Astrocyte (in vitro differentiated cells and primary cell): ENCODE measurements at regions not wholly inside any gene's neighbourhood (a gene's known extent, or its start where the extent isn't known, plus 50 kb on each side); places are given as distances from the start of the nearest gene placed in this dataset.

Experiments
- DNase-seq: peaks from one replicate; pipeline ENCODE4 v3.0.0-alpha.2; 2010; ENCODE audit warnings: low read depth
- FAIRE-seq: peaks from 2 replicates; lab custom pipeline; 2011; peaks lifted over from hg19 to GRCh38; lab: Jason Lieb, UNC
- H2AFZ ChIP-seq: 2 replicates; pipeline ENCODE4 v1.6.0; 2012; ENCODE audit warnings: low read depth, low read length, inconsistent platforms
- H3K27ac ChIP-seq: 2 replicates; pipeline ENCODE4 v1.5.1; 2011; ENCODE audit warnings: low read depth, low read length, inconsistent platforms
- H3K27me3 ChIP-seq: 2 replicates; pipeline ENCODE4 v1.6.0; 2011; ENCODE audit warnings: low read length, inconsistent platforms; ENCODE audit not compliant: insufficient read depth
- H3K36me3 ChIP-seq: 2 replicates; pipeline ENCODE4 v1.5.1; 2011; ENCODE audit warnings: low read length, inconsistent platforms; ENCODE audit not compliant: insufficient read depth
- H3K4me1 ChIP-seq: 2 replicates; pipeline ENCODE4 v1.5.1; 2011; ENCODE audit warnings: low read length, inconsistent platforms; ENCODE audit not compliant: insufficient read depth
- H3K4me2 ChIP-seq: 2 replicates; pipeline ENCODE4 v1.6.0; 2012; ENCODE audit warnings: low read length, inconsistent platforms
- H3K4me3 ChIP-seq: 2 replicates; pipeline ENCODE4 v1.5.1; 2011; ENCODE audit warnings: low read depth, mild to moderate bottlenecking, low read length, inconsistent platforms; ENCODE audit not compliant: insufficient read depth
- H3K79me2 ChIP-seq: 2 replicates; pipeline ENCODE4 v1.6.0; 2012; ENCODE audit warnings: mild to moderate bottlenecking, low read length, inconsistent platforms; ENCODE audit not compliant: insufficient read depth
- H3K9ac ChIP-seq: 2 replicates; pipeline ENCODE4 v1.6.0; 2012; ENCODE audit warnings: mild to moderate bottlenecking, low read length, inconsistent platforms
- H3K9me3 ChIP-seq: 2 replicates; pipeline ENCODE4 v1.5.1; 2012; ENCODE audit warnings: low read depth, mild to moderate bottlenecking, low read length, inconsistent platforms; ENCODE audit not compliant: insufficient read depth
- H4K20me1 ChIP-seq: 2 replicates; pipeline ENCODE4 v1.6.0; 2012; ENCODE audit warnings: low read length, inconsistent platforms; ENCODE audit not compliant: insufficient read depth
- H3K27ac Mint-ChIP-seq: one replicate; pipeline ENCODE4 v1.8.0; 2021; ENCODE audit warnings: mild to moderate bottlenecking, mixed read lengths; ENCODE audit not compliant: unreplicated experiment
- H3K27me3 Mint-ChIP-seq: one replicate; pipeline ENCODE4 v1.8.0; 2021; ENCODE audit warnings: low read depth, mixed read lengths; ENCODE audit not compliant: unreplicated experiment
- H3K36me3 Mint-ChIP-seq: one replicate; pipeline ENCODE4 v1.8.0; 2021; ENCODE audit warnings: low read depth, mixed read lengths; ENCODE audit not compliant: unreplicated experiment
- H3K4me1 Mint-ChIP-seq: one replicate; pipeline ENCODE4 v1.8.0; 2021; ENCODE audit warnings: low read depth, mixed read lengths; ENCODE audit not compliant: unreplicated experiment
- H3K4me3 Mint-ChIP-seq: one replicate; pipeline ENCODE4 v1.8.0; 2021; ENCODE audit warnings: mild to moderate bottlenecking, moderate library complexity, mixed read lengths; ENCODE audit not compliant: unreplicated experiment
- H3K9me3 Mint-ChIP-seq: one replicate; pipeline ENCODE4 v1.8.0; 2021; ENCODE audit warnings: mild to moderate bottlenecking, mixed read lengths; ENCODE audit not compliant: unreplicated experiment
- EZH2 ChIP-seq: IDR thresholded peaks from 2 replicates; pipeline ENCODE4 v1.6.1; 2012; ENCODE audit warnings: mild to moderate bottlenecking, low read length, inconsistent platforms; ENCODE audit not compliant: insufficient read depth
- TF ChIP-seq, protein P1 (sequence below): IDR thresholded peaks from 2 replicates; pipeline ENCODE4 v1.5.1; 2011; ENCODE audit warnings: low read depth, mild to moderate bottlenecking, inconsistent platforms, low read length, moderate library complexity; ENCODE audit not compliant: insufficient read depth

DNA sequence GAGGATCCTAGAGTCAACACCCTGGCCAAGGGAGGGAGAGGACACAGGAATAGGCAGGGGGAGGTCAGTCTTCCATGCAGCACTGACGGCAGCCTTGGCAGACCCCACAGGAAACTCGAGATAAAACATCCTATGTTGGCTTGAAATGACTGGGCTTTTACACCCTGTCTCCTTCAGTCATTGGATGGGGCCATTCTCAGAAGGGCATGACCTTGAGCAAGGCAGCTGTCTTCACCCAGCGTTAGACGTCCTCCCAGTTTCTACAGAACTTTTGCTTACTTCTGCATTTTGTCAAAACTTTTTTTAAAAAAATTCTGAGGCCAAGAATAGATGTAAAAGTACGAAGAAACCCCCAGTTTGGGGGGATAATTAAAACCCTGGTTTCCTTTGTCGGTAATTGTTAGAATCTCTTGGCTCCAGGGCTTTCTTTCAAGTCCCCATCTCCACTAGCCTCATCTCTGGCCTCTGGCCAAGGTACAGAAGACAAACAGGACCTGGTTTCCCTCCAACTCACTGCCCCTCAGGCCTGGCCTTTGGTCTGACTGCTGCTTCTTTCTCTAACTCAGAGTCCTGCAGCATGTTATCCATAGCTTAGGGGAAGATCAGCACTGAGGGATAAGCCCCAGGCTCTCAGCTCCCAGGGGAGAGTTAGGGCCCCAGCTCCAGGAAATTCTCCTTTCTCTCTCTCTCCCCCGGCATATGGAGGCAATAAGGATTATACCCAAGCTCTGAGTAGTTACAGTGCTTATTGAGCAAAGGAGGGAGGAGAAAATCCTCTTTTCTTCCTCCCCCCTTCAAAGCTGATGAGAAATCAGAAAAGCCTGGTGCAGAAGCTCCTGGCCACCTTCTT, 51.6 kb upstream of the KCND3 start:
- Mint-ChIP-seq H3K36me3 (no peaks in the 10 kb centered on the region), H3K27me3 (peaks cover 42% of the 10 kb centered on the region), H3K4me3 (no peak overlapping the region), H3K9me3 (peaks cover 4% of the 10 kb centered on the region), H3K4me1 (no peaks in the 10 kb centered on the region), H3K27ac (no peak overlapping the region)
- DNase-seq (no peak), FAIRE-seq (no peak)
- Histone ChIP-seq H3K4me1 (no peaks in the 10 kb centered on the region), H3K9me3 (no peaks in the 10 kb centered on the region), H3K4me2 (no peak overlapping the region), H3K27me3 (no peaks in the 10 kb centered on the region), H4K20me1 (no peaks in the 10 kb centered on the region), H2AFZ (no peak overlapping the region), H3K36me3 (no peaks in the 10 kb centered on the region), H3K27ac (no peak overlapping the region), H3K9ac (no peak overlapping the region), H3K79me2 (no peaks in the 10 kb centered on the region), H3K4me3 (no peak overlapping the region)
- TF ChIP-seq EZH2: no peak
- TF ChIP-seq, protein P1, sequence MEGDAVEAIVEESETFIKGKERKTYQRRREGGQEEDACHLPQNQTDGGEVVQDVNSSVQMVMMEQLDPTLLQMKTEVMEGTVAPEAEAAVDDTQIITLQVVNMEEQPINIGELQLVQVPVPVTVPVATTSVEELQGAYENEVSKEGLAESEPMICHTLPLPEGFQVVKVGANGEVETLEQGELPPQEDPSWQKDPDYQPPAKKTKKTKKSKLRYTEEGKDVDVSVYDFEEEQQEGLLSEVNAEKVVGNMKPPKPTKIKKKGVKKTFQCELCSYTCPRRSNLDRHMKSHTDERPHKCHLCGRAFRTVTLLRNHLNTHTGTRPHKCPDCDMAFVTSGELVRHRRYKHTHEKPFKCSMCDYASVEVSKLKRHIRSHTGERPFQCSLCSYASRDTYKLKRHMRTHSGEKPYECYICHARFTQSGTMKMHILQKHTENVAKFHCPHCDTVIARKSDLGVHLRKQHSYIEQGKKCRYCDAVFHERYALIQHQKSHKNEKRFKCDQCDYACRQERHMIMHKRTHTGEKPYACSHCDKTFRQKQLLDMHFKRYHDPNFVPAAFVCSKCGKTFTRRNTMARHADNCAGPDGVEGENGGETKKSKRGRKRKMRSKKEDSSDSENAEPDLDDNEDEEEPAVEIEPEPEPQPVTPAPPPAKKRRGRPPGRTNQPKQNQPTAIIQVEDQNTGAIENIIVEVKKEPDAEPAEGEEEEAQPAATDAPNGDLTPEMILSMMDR: no peak

DNA sequence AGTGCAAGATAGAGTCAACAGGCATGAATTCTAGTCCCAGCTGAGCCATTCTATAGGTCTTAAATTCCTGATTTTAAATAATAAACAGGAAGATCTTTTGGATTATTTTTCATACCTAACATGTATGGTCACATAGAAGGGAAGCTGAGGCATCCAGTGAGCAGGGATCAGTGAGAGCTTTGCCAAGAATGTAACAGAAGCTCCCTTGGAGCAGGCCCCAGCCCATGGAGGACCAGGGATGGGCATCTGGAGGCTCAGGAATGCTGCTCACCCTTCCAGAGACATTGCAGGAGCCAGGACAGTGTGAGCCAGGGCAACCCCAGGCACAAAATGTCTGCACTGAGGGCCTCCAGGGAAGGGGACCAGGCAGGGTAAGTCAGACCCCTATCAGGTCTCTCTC, 54.4 kb upstream of the KCND3 start:
- H3K9me3 Mint-ChIP-seq: peaks cover 2% of the 10 kb centered on the region

More for the DNA sequence above, 54.4 kb upstream of the KCND3 start:
- Mint-ChIP-seq H3K27me3 (peaks cover 47% of the 10 kb centered on the region), H3K4me1 (no peaks in the 10 kb centered on the region), H3K27ac (no peak overlapping the region), H3K4me3 (no peak overlapping the region), H3K36me3 (no peaks in the 10 kb centered on the region)
- no peaks in the 10 kb centered on the region for H4K20me1 ChIP-seq
- H3K9ac ChIP-seq: no peak overlapping the region
- TF ChIP-seq, protein P1: no peak
- no peak for TF ChIP-seq EZH2
- H3K4me1 ChIP-seq: no peaks in the 10 kb centered on the region
- FAIRE-seq: no peak
- no peak overlapping the region for H2AFZ ChIP-seq
- H3K36me3 ChIP-seq: no peaks in the 10 kb centered on the region
- H3K9me3 ChIP-seq: no peaks in the 10 kb centered on the region
- no peaks in the 10 kb centered on the region for H3K27me3 ChIP-seq
- H3K27ac ChIP-seq: no peak overlapping the region
- no peak overlapping the region for H3K4me3 ChIP-seq
- DNase-seq: no peak
- H3K79me2 ChIP-seq: no peaks in the 10 kb centered on the region
- H3K4me2 ChIP-seq: no peak overlapping the region
